HG03196 (cell line): ENCODE measurements at regions not wholly inside any gene's neighbourhood (a gene's known extent, or its start where the extent isn't known, plus 50 kb on each side); places are given as distances from the start of the nearest gene placed in this dataset.

Source experiments
- ATAC-seq: cut with Tn5 transposase; IDR thresholded peaks from one replicate; pipeline ENCODE4 v1.9.1; 2021; ENCODE audit not compliant: unreplicated experiment

DNA sequence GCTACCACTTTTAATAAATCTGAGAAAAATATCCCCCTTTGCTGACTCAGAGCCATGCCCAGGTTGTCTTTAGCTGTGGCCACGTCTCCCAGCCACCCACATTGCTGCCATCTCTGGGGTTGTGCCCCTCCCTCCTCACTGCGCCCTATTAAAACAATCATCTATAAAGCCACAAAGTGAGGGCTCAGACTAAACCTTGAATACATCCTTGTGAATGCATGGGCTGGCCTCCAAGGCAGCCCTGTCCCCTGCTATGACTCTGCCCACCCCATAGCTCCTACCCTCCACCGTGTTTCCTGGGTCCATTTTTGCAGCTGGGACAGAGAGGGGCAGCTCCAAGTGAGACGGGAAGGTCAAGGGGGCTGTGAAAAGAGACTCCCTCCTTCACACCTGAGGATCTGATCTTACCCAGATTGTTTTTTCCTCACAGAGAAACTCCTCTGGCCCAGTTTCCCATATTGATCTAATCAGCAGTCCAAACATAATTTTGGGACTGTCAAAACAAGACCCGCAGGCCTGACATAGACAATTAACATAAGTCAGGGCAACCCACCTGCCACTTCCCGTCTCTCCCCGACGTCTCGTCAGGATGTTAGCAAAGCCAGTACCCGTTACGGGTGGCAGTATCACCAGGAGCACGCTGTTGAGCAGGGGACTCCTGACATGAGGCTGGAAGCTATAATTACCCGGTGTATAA is 199.0 kb downstream of the KATNAL1 start:
- ATAC-seq: no peak

DNA sequence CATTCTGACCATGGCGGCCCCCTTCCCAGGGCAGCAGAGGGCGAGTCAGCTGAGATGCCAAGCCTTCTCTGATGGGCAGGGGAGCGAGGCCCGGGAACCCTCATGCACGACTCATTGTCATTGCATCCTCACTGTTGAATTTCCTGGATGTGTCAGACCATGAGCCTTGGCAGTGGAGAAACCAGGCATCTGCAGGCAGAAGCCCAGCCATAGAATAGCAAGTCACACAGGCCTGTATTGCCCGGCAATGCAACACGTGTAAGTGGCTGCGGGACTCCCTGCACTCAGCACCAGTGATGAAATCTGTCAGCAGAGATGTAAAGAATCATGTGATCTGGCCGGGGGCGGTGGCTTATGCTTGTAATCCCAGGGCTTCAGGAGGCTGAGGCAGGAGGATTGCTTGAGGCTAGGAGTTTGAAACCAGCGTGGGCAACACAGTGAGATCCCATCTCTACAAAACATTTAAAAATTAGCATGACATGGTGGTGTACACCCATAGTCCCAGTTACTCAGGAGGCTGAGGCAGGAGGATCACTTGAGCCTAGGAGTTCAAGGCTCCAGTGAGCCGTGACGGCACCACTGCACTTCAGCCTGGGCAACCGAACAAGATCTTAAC is 199.7 kb downstream of the KATNAL1 start:
- ATAC-seq: no peak

DNA sequence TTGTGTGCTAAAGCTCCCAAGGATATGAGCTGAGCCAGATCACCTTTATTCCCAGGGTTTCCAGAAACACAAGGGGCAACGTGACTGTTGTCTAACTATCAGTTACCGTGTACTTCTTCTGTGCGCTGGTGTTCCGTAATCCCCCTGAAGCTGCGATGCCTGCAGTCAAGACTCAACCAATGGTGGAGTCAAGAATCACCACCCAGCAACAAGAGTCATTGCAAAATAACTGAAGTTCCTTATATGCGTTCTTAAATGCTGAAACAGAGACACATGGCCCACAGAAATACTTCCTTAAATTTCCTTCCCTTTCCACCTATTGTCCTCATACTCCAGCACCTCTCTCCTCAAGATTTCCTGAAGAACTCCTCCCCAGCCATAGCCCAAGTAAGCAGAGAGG is 200.2 kb downstream of the KATNAL1 start:
- ATAC-seq: no peak

DNA sequence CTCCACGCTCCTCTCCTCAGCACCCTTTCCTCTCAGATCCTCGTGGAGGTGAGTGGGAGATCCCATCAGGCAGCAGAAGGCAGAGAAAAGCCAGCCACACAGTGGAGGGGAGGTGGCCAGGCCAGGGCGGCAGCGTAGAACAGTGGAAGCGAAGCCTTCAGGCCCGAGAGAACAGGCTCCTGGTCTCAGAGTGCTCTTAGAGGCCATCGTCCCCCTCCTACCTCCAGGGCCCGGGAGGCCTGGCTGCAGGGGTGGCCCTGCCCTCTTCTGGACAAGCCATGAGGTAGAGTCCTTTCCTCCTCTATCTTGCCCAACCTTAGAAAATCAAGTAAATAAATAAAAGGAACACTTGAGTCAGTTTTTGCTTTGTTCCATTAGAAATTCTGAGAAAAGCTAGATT is 202.0 kb downstream of the KATNAL1 start:
- ATAC-seq: no peak

DNA sequence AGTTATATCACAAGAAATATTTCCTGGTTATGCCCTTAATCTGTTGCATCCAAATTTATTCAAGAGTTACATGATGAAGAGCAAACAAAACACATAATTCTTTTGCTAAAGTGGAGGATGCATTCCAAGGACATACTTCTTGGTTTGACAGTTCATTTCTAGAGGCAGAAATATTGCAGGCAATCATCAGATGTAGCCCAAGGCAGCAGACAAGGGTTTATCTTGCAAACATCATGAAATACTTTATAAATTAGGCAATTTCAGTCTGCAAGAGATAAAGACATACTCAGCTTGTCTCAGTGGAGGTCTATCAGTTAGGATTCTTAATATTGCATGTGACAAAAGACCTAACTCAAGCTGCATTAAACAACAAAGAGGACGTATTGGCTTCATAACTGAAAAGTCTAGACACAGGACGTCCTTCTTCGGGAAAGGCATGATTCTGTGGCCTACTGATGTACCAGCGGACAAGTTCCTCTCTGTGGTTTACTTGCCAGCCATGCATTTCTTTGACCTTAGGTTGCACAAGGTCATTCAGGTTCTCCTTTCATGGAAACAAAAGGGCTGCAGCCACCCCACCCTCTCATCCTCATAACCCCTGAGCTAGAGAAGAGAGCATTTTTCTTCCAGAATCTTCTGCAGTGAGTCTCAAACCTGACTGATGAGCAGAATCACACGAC is 204.1 kb downstream of the KATNAL1 start:
- ATAC-seq: no peak

DNA sequence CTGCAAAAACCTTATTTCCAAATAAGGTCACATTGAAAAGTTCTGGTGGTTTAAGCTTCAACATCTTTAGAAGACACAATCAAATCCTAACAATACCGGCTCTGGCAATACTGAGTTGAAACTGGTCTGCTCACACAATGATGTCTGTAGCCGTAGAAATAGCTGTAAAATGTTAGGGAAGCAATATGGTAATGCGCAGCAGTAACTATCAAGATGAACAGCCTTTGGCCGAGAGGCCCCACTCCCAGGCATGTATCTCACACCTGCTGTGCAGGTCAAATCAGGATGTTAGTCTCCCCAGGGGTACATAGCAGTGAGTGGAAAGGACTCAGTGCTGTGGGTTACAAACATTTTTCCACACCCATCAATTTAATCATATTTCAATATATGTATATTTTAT is 207.1 kb downstream of the KATNAL1 start:
- ATAC-seq: no peak

DNA sequence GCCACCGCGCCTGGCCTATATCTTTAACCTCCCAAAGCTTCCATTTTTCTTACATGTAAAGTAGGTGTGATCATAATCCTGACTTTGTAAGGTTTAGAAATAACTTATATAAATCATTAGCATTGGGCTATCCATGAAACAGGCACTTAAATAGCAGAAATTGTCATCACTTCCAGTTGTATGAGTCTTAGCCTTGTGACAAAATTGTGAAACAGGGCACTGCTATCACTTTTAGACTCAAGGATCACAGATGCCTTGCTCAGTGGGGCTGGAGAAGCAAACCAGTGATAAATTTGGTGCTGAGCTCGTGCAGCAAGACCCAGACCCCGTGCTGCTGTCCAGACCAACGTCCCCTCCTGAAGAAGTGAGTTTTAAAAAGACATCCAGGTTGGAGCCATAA is 209.7 kb downstream of the KATNAL1 start:
- no peak for ATAC-seq

DNA sequence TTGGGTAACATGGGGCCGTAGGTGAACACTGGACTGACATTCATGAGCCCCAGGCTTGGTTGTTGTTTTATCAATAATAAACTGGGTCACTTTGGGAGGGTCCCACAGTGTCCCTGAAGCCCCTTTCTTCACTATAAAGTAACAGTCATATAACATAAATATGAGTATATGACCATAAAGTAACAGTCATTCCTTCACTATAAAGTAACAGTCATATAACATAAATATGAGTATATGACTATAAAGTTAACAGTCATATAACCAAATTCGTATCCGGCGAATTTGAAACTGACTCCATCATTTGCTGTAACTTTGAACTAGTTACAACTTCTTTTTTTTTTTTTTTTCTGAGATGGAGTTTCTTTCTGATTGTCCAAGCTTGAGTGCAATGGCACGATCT is 210.3 kb downstream of the KATNAL1 start:
- no peak for ATAC-seq

DNA sequence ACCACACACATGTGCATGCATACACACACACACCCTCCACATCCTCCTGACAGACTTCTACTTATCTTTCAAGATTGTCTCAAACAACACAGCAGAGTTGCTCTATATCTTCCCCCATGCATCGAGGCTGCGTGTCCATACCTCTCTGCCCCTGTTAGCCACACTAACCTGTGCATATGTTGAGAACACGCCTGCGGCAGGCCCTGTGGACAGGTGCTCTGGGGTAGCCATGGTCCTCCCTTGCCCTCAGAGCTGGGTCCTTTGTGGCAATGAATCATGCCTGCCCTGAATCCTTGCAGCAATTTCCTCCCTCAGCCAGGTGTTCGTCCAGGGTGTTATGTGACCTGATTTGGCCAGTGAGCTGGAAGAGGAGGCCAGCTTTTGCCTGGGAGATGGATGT is 213.3 kb downstream of the KATNAL1 start:
- ATAC-seq: no peak

DNA sequence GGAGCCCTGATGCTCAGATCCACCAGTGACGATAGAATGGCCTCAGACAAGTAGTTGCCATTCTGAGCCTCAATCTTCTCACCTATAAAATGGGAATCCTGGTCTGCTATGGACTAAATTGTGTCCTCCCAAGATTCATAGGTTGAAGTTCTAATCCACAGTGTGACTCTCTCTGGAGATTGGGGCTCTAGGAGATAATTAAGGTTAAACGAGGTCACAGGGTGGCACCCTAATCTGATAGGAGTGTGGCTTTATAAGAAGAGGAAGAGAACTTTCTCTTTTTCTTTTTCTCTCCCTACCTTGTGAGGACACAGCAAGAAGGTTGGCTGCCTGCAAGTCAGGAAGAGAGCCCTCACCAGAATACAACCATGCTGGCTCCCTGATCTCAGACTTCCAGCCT is 214.1 kb downstream of the KATNAL1 start:
- no peak for ATAC-seq

DNA sequence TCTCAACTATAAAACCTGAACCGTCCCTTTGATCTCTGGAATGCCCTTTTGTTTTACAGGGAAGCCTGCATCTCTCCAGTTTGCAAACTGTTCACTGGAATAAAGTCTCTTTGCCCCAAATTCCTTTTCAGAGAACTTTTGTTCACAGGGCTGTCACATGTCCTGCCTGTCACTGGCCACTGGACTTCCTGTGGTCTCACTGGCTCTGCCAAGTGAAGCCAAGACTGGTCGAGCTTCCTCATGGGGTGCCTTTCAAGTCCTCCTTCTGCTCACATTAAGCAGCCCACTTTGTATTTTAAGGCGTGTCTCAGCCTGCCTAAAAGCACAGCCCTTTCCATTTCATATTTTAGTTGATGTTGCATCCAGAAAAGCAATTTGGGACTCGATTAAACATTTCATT is 215.7 kb downstream of the KATNAL1 start:
- ATAC-seq: no peak

DNA sequence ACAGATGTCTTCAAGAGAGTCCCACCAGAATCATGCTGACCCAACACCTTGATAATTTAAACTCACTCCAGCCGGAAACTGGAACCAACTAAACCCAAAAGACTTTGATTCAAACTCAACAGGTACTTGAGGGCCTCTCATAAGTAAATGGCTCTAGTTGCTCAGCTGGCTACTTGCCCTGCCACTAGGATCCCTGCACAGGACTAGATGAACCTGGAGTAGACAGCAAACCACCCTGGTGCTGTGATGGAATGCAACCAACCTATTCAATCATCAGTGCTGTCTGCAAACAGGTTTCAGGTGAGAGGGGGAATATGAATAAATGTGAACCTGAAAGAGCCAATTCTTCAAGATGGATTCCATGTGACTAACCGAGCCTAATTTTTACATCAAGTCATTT is 216.3 kb downstream of the KATNAL1 start:
- no peak for ATAC-seq

DNA sequence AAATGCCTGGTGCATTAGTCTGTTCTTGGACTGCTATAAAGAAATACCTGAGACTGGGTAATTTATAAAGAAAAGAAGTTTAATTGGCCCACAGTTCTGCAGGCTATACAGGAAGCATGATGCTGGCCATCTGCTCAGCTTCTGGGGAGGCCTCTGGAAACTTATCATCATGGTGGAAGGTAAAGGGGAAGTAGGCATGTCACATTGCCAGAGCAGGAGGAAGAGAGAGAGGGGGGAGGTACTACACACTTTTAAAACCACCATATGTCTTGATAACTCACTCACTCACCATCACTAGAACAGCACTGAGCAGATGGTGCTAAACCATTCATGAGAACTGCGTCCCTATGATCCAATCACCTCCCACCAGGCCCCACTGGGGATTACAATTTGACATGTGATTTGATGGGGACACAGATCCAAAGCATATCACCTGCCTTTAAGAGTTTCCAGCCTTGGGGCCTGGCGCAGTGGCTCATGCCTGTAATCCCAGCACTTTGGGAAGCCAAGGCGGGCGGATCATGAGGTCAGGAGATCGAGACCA is 219.0 kb downstream of the KATNAL1 start:
- no peak for ATAC-seq

DNA sequence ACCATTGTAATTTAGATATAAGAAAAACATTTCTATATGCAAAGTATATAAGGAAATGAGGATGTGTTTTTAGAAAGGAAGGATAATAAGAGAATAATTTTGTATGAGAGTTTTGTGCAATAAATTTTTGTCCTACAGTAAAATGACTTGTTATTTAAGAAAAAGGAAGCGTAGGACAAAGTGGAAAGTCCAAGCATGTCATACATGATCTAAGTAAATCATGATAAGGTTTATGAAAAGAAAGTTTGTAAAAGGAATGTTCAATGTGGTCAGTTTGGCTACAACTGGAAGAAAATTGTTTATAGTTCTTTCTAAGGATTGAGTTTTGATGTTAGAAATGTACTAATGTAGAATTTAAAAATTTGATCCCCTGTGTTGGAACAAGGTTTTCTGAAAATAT is 222.3 kb downstream of the KATNAL1 start:
- no peak for ATAC-seq

DNA sequence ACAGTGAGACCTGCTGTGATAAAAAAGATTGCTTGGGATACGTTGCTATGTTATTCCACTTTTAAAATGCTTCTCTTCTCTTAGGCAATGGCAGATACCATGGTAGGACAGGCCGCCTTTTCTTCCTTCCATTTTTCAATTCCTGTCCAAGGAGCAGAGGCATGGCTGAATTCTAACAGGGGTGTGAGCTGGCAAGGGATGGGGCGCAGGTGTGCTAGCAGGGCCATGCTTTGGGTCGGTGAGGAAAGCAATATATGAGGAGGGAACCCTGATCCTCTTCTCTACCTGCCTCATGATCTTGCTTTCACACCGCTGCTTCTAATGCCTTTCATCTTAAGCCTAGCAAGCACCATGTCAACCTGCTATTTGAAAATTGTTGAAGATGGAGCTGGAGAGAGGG is 225.0 kb downstream of the KATNAL1 start:
- no peak for ATAC-seq

DNA sequence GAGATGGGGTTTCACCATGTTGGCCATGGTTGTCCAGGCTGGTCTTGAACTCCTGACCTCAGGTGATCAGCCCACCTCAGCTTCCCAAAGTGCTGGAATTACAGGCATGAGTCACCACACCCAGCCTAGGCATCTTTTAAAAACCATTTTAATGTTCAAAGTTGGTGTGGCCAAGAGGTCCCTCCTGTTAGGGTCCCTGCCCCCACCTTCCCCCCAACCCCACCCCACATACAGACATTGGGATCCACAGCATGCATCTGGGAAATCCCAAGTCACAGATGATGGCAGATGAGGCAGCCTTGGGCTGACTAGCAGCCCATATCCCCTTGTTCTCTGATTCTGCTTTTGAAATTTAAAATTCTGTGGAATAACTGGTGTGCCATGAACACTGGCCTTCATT is 226.0 kb downstream of the KATNAL1 start:
- ATAC-seq: no peak

DNA sequence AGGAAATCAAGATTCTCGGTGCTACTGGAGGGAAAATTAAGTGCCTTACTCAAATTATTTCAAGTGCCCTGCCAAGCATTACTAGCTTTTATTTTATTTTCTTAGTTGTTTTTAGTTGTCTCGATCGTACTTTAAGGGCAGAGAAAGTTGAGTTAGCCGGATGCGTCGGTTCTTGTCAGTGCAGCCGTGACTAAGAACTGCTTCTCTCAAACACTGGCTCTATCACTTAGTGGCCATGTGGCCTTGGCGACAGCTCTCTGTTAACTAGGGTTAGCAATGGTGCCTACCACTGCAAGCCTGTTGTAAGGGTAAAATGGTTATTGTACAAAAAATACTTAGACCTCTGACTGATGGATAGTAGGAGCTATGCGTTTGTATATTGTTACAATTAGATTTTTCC is 227.8 kb downstream of the KATNAL1 start:
- no peak for ATAC-seq

DNA sequence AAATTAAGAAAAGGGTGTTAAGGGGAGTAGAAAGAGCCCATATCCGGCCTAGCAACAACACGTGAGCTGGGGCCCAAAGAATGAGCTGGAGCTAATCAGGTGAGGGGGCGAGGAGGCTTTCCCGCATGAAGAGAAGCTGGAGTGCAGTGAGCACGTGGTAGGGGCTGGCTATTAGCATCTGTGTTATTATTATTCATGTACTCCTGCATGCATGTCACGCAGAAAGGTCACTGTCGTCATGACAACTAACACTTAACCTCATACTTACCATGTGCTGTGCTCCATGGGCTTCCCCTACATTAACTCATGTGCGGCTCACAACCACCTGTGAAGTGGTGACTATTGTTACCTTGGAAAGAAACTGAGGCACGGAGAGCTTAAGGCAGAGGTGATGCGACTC is 227.6 kb upstream of the UBL3 start:
- ATAC-seq: no peak

DNA sequence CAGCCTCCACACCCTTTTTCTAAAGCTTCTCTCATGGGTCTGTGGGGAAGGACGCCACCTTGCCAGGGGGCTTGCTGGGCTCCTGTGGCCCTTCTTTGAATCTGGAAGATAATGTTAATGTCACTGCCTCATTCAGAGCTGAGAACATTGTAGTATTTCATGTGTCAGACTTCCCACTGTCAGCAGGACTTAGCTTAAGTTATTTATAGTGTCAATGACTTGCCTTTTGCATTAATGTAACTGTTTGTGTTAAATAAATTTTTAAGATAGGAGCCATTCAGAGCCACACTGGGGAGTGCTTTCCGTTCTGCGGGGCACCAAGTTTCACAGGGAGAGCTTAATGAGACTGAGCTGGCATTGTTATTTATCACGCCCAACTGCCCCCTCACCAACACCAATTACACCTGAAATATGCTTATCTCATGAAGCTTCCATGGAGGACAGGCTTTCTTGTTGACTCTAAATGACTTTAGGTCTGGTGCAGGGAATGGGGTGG is 226.9 kb upstream of the UBL3 start:
- ATAC-seq: no peak

DNA sequence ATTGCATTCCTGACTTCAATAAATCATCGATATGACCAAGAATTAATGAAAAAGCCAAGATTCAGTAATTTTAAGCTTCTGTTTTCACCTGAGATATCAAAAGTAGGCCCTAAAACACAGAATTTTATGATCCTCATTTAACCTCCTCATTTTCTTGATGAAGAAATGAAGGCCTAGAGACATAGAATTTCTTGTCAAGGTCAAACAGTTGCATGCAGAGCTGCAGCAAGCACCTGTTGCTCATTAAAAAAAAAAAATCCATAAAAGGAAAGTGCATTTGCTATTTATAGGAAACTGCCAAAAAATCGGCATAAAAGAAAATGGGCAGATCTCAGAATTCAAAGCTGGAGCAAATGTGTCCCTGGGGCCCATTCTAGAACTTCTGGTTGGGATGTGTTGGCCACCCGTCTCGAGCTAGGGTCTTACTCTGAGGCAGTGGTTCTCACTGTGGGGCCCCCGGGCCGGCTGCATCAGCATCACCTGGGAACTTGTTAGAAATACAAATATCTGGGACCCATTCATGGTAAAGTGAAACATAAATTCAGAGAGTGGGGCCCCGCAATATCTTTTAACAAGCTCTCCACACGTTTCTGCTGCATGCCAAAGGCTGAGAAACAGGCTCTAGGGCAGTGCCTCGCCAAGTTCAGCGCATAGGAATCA is 224.7 kb upstream of the UBL3 start:
- no peak for ATAC-seq

DNA sequence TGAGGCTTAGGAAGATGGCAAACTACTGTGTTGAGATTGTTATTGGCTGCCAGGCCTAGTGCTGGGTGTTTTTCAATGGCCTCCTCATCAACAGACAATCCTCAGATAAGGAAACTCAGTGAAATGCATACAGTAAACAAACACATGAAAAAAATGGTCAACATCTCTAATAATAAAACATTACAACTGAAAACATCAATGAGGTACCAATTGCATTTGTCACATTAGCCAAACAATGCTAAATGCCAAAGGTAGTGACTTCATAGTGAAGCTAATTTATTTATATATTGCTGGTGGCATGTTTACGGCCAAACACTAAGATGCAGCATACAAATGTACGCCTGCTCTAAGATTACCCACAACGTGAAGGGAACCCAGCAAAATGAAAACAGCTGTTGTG is 224.0 kb upstream of the UBL3 start:
- ATAC-seq: no peak

DNA sequence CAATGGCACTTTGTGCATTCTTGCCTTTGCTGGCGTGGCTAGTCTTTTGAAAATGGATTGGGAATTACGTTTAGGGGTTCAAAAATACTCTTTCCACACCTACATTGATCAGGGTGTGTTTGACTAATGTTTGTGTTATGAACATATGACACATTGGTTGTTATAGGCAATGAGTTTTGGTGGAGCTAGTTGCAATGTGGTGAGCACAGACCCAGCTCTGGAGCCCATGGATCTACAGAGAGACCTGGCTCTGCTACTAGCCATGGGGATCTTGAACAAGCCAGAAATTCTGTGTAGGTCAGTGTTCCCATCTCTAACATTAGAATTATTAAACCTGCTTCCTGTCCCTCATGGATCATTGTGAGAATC is 222.4 kb upstream of the UBL3 start:
- ATAC-seq: no peak
